GM12801 (cell line): ENCODE measurements at regions not wholly inside any gene's neighbourhood (a gene's known extent, or its start where the extent isn't known, plus 50 kb on each side); places are given as distances from the start of the nearest gene placed in this dataset.

Source experiments
- CTCF ChIP-seq: IDR thresholded peaks from one replicate; pipeline ENCODE4 v1.5.1; 2011; ENCODE audit warnings: control low read depth; ENCODE audit not compliant: insufficient read length; ENCODE audit errors: extremely low read depth

- no peak for TF ChIP-seq CTCF
Observed at GRCh38 chr18:25455159-25455558, 103.2 kb upstream of the ZNF521 start.

- no peak for TF ChIP-seq CTCF
Observed at GRCh38 chr18:25454730-25455129, 102.8 kb upstream of the ZNF521 start.

- no peak for TF ChIP-seq CTCF
Observed at GRCh38 chr18:25454270-25454659, 102.3 kb upstream of the ZNF521 start.

- TF ChIP-seq CTCF = no peak
Observed at GRCh38 chr18:25453556-25454269, 101.7 kb upstream of the ZNF521 start.

GRCh38 chr18:25451077-25451658, 99.2 kb upstream of the ZNF521 start:
- TF ChIP-seq CTCF = no peak

GRCh38 chr18:25449046-25449445, 97.1 kb upstream of the ZNF521 start:
- TF ChIP-seq CTCF = no peak

GRCh38 chr18:25446972-25447371, 95.0 kb upstream of the ZNF521 start:
- no peak for TF ChIP-seq CTCF

GRCh38 chr18:25445430-25445829, 93.5 kb upstream of the ZNF521 start:
- TF ChIP-seq CTCF = no peak
